Liver (tissue), 3 donors: ENCODE measurements at regions not wholly inside any gene's neighbourhood (a gene's known extent, or its start where the extent isn't known, plus 50 kb on each side); places are given as distances from the start of the nearest gene placed in this dataset.
"Not testable (repeated sequence)": the region's sequence is repeated elsewhere in the genome, so short reads cannot be mapped to it uniquely, and the experiment has no call there.

Experiments used
- ATF3 ChIP-seq: IDR thresholded peaks from 2 replicates; pipeline ENCODE4 v1.6.1; 2016; ENCODE audit warnings: antibody characterized with exemption
- CTCF ChIP-seq: fragments of 150-350 bp; IDR thresholded peaks from 2 replicates; pipeline ENCODE4 v1.5.1; 2017; ENCODE audit warnings: improper control_type of control experiment, low read depth, low read length; ENCODE audit not compliant: missing input control
- EGR1 ChIP-seq, 2 donors: IDR thresholded peaks; 2 replicates each; pipeline ENCODE4 v1.6.1; 2016 to 2018; ENCODE audit warnings: antibody characterized with exemption in 2 of 2, low read depth in 2 of 2
- HNF4G ChIP-seq: IDR thresholded peaks from 2 replicates; pipeline ENCODE4 v1.6.1; 2016; ENCODE audit warnings: antibody characterized with exemption
- JUND ChIP-seq, 2 donors: IDR thresholded peaks; 2 replicates each; pipeline ENCODE4 v1.6.1; 2016; ENCODE audit warnings: antibody characterized with exemption in 2 of 2
- REST ChIP-seq: IDR thresholded peaks from 2 replicates; pipeline ENCODE4 v1.6.1; 2016; ENCODE audit warnings: antibody characterized with exemption, mild to moderate bottlenecking
- SP1 ChIP-seq: IDR thresholded peaks from 2 replicates; pipeline ENCODE4 v1.6.1; 2018; ENCODE audit warnings: antibody characterized with exemption, mild to moderate bottlenecking
- YY1 ChIP-seq: IDR thresholded peaks from 2 replicates; pipeline ENCODE4 v1.6.1; 2016; ENCODE audit warnings: antibody characterized with exemption, mild to moderate bottlenecking
- donor health status: healthy.
- donor health status: healthy.

GRCh38 chr4:17436047-17436749 lies 75.7 kb downstream of the QDPR start:
- not testable (repeated sequence) for TF ChIP-seq ATF3; CTCF; EGR1 (IDR thresholded peaks at IDR 0.05; ENCODE audit: low read depth in 2 of 2); JUND (IDR thresholded peaks at IDR 0.05); YY1; SP1; REST; HNF4G
